ENCODE measurements at regions not wholly inside any gene's neighbourhood (a gene's known extent, or its start where the extent isn't known, plus 50 kb on each side); places are given as distances from the start of the nearest gene placed in this dataset.

GRCh38 chr7:16975712-16976111 lies 93.9 kb upstream of the AGR3 start:
- no peaks in the 10 kb centered on the region for H3K4me1 ChIP-seq (ENCODE audit: control insufficient read depth, insufficient read depth, low read length)
- no peaks in the 10 kb centered on the region for H3K27me3 ChIP-seq (replicated peaks in 1 of 2; ENCODE audit: control insufficient read depth in 2 of 2, insufficient read depth in 2 of 2, low read length in 1 of 2)
- in situ Hi-C loops (cut with MboI): no loop called here
- TF ChIP-seq SPI1 (IDR thresholded peaks at IDR 0.05; ENCODE audit: borderline replicate concordance, insufficient read depth, low read depth, low read length): peak; percentile 93
- TF ChIP-seq NR2F1 (conservative IDR thresholded peaks at IDR 0.05): no peak
- no peak overlapping the region for H3K4me3 ChIP-seq
- H3K79me2 ChIP-seq (ENCODE audit: control insufficient read depth, insufficient read depth, low read length): no peaks in the 10 kb centered on the region
- H3K36me3 ChIP-seq (ENCODE audit: control insufficient read depth in 2 of 2, insufficient read depth in 2 of 2, low read length in 1 of 2): no peaks in the 10 kb centered on the region
- CTCF ChIA-PET: interaction anchor here (2.2 kb wide), 1 partner anchor 326 kb away, joined by 7 read pairs; no protein-coding TSS in a partner anchor
- H3K27ac ChIP-seq (ENCODE audit: control insufficient read depth, insufficient read depth): no peak overlapping the region
- intact Hi-C loops (cut with micrococcal nuclease; ENCODE audit: unreplicated experiment): no loop called here
- DNase-seq (ENCODE audit: low read depth, low spot score) (no peak), ATAC-seq (peak; percentile 54), FAIRE-seq (no peak)
- WGBS (ENCODE audit: insufficient coverage, insufficient replicate concordance, low lambda C conversion rate, missing lambda C conversion rate): 5% methylated on average over 1 of the region's 1 CpG
- no peaks in the 10 kb centered on the region for H4K20me1 ChIP-seq (ENCODE audit: control insufficient read depth, insufficient read depth)
- SMC1A ChIA-PET (ENCODE audit: uncharacterized antibody, unreplicated experiment): interaction anchor here (0.9 kb wide), 1 partner anchor 14 kb away, joined by 3 read pairs; no protein-coding TSS in a partner anchor
- no peak overlapping the region for H3K9ac ChIP-seq (ENCODE audit: control insufficient read depth, insufficient read depth, low read length)
- RAD21 ChIA-PET (ENCODE audit: unreplicated experiment): no interaction called here
- H3K4me2 ChIP-seq (ENCODE audit: control insufficient read depth, insufficient read depth): no peak overlapping the region
- POLR2A ChIA-PET: no interaction called here
- BruUV-seq (replicated peaks): no TSS peak
- H3K9me3 ChIP-seq (replicated peaks; ENCODE audit: control insufficient read depth, insufficient read depth, low read length): no peaks in the 10 kb centered on the region
- no peak overlapping the region for H2AFZ ChIP-seq (ENCODE audit: control insufficient read depth, low read depth, low read length)

- H3K9me3 ChIP-seq (replicated peaks; ENCODE audit: control insufficient read depth, insufficient read depth, low read length): no peaks in the 10 kb centered on the region
- no peak overlapping the region for H3K4me2 ChIP-seq (ENCODE audit: control insufficient read depth, insufficient read depth)
- BruUV-seq (replicated peaks): no TSS peak
- no peaks in the 10 kb centered on the region for H3K36me3 ChIP-seq (ENCODE audit: control insufficient read depth in 2 of 2, insufficient read depth in 2 of 2, low read length in 1 of 2)
- WGBS (ENCODE audit: insufficient coverage, insufficient replicate concordance, low lambda C conversion rate, missing lambda C conversion rate): 36% methylated on average over 1 of the region's 1 CpG
- FAIRE-seq (no peak), DNase-seq (ENCODE audit: low read depth, low spot score) (no peak), ATAC-seq (no peak)
- no peak overlapping the region for H3K4me3 ChIP-seq
- in situ Hi-C loops (cut with MboI) (no loop called here), intact Hi-C loops (cut with micrococcal nuclease; ENCODE audit: unreplicated experiment) (no loop called here)
- no peaks in the 10 kb centered on the region for H3K27me3 ChIP-seq (replicated peaks in 1 of 2; ENCODE audit: control insufficient read depth in 2 of 2, insufficient read depth in 2 of 2, low read length in 1 of 2)
- no peaks in the 10 kb centered on the region for H4K20me1 ChIP-seq (ENCODE audit: control insufficient read depth, insufficient read depth)
- ChIA-PET CTCF (interaction anchor here (1.1 to 6.5 kb wide), 4 partner anchors 27 to 329 kb away, joined by 3 to 92 read pairs (median 4); no protein-coding TSS in a partner anchor), SMC1A (ENCODE audit: uncharacterized antibody, unreplicated experiment) (interaction anchor here (0.6 to 2.2 kb wide), 3 partner anchors 324 to 543 kb away, joined by 3 to 13 read pairs (median 3); no protein-coding TSS in a partner anchor), POLR2A (no interaction called here), RAD21 (ENCODE audit: unreplicated experiment) (no interaction called here)
- H2AFZ ChIP-seq (ENCODE audit: control insufficient read depth, low read depth, low read length): no peak overlapping the region
- no peaks in the 10 kb centered on the region for H3K4me1 ChIP-seq (ENCODE audit: control insufficient read depth, insufficient read depth, low read length)
- no peak overlapping the region for H3K27ac ChIP-seq (ENCODE audit: control insufficient read depth, insufficient read depth)
- H3K9ac ChIP-seq (ENCODE audit: control insufficient read depth, insufficient read depth, low read length): no peak overlapping the region
- no peaks in the 10 kb centered on the region for H3K79me2 ChIP-seq (ENCODE audit: control insufficient read depth, insufficient read depth, low read length)
- TF ChIP-seq SUZ12 (IDR thresholded peaks at IDR 0.05; ENCODE audit: unreplicated experiment) (no peak), ATF3 (IDR thresholded peaks at IDR 0.05; ENCODE audit: borderline replicate concordance, extremely low read depth, low read depth, low read length) (no peak), MAX (IDR thresholded peaks at IDR 0.05; ENCODE audit: low read depth, low read length) (no peak), SIN3A (IDR thresholded peaks at IDR 0.05; ENCODE audit: low read depth, low read length) (no peak), ZBED1 (IDR thresholded peaks at IDR 0.05; ENCODE audit: borderline replicate concordance) (no peak), NBN (IDR thresholded peaks at IDR 0.05) (no peak), TAF1 (IDR thresholded peaks at IDR 0.05; ENCODE audit: borderline replicate concordance, low read depth, low read length) (no peak), FOXM1 (IDR thresholded peaks at IDR 0.05; ENCODE audit: low read depth, low read length) (no peak), DPF2 (IDR thresholded peaks at IDR 0.05) (no peak), LARP7 (IDR thresholded peaks at IDR 0.05) (no peak), ZNF622 (IDR thresholded peaks at IDR 0.05) (no peak), GABPA (IDR thresholded peaks at IDR 0.05; ENCODE audit: low read depth) (no peak), ZNF384 (IDR thresholded peaks at IDR 0.05; ENCODE audit: borderline replicate concordance, low read depth, low read length) (no peak), RELB (IDR thresholded peaks at IDR 0.05; ENCODE audit: low read depth) (no peak), YBX1 (IDR thresholded peaks at IDR 0.05) (no peak)
Observed at GRCh38 chr7:16978358-16979244, 96.8 kb upstream of the AGR3 start.
